Aorta (tissue), 5 donors: ENCODE measurements at regions not wholly inside any gene's neighbourhood (a gene's known extent, or its start where the extent isn't known, plus 50 kb on each side); places are given as distances from the start of the nearest gene placed in this dataset.

Experiments used
- ATAC-seq: fragments of 200-7000 bp; cut with Tn5 transposase; one replicate; pipeline ENCODE4 v1.9.1; 2022; ENCODE audit warnings: moderate library complexity; ENCODE audit not compliant: low FRiP score
- DNase-seq, 2 donors: peaks; one replicate each; pipeline ENCODE4 v3.0.0-alpha.2; 2020
- H3K27ac ChIP-seq, 2 donors: one replicate each; pipeline ENCODE4 v1.5.1; 2013; ENCODE audit warnings: low read length in 2 of 2, mild to moderate bottlenecking in 2 of 2, moderate library complexity in 2 of 2, control low read depth in 1 of 2, inconsistent platforms in 1 of 2, low read depth in 1 of 2
- H3K27me3 ChIP-seq, 2 donors: one replicate each; pipeline ENCODE4 v1.6.1; 2013; ENCODE audit warnings: control low read depth in 1 of 2, low read length in 1 of 2, mild to moderate bottlenecking in 1 of 2, moderate library complexity in 1 of 2; ENCODE audit not compliant: insufficient read depth in 2 of 2, control insufficient read depth in 1 of 2
- H3K36me3 ChIP-seq, 2 donors: one replicate each; pipeline ENCODE4 v1.6.1; 2013; ENCODE audit warnings: control low read depth in 1 of 2, low read length in 1 of 2, mild to moderate bottlenecking in 1 of 2; ENCODE audit not compliant: insufficient read depth in 2 of 2, control insufficient read depth in 1 of 2
- H3K4me1 ChIP-seq, 2 donors: one replicate each; pipeline ENCODE4 v1.6.1; 2013; ENCODE audit warnings: low read length in 2 of 2, control low read depth in 1 of 2, mild to moderate bottlenecking in 1 of 2, moderate library complexity in 1 of 2; ENCODE audit not compliant: insufficient read depth in 2 of 2, control insufficient read depth in 1 of 2
- H3K4me3 ChIP-seq, 2 donors: one replicate each; pipeline ENCODE4 v1.5.1; 2013; ENCODE audit warnings: low read length in 2 of 2, control low read depth in 1 of 2, mild to moderate bottlenecking in 1 of 2
- H3K9me3 ChIP-seq: one replicate; pipeline ENCODE4 v1.6.1; 2013; ENCODE audit warnings: mild to moderate bottlenecking, low read length; ENCODE audit not compliant: control insufficient read depth
- WGBS, 2 donors: extraction: QIAGEN DNeasy Blood & Tissue Kit; methylation state at CpG; one replicate each; pipeline ENCODE4 v1.1.7; 2013; 5-methylcytosine and 5-hydroxymethylcytosine counted together
- intact Hi-C, 2 donors: fragments of 100-400 bp; cut with DNase I; formaldehyde crosslinking; loops; one replicate each; pipeline versions ENCODE4 v1.14.2 to v1.15.0; 2022
- donor health status: healthy with polysubstance abuse.
- donor health status: Bipolar disorder and iron deficiency.
- donor health status: DM: no; HTN: no; CAD: no.
- donor health status: DM: no; HTN: no; CAD: no.
- donor health status: DM: yes; HTN: yes; CAD: no.

DNA sequence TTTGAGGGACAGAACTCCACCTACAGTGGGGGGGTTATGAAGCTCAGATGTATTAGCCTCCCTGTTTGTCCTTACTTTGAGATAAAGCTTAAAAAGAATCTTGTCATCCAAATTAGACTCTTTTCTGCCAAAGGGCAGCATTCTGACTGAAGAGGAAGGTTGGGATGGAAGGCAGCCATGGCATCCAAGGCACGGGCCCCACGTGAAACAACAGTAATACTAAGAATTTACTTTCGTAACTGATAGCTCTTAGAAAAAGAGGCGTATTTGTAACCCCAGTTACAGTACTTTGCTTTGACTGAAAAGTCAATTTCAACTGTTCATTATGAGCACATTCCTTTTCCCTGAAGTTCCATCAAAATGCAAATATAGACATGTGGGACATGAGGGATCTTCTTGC, 168.5 kb downstream of the ARRDC3 start:
- peaks cover 0 to 1% of the 10 kb centered on the region in 2 donors for H3K4me1 ChIP-seq
- H3K9me3 ChIP-seq = no peaks in the 10 kb centered on the region
- no peaks in the 10 kb centered on the region for H3K27me3 ChIP-seq
- ATAC-seq (no peak), DNase-seq (no peak)
- no peak overlapping the region for H3K27ac ChIP-seq
- H3K4me3 ChIP-seq = no peak overlapping the region
- WGBS, 2 donors = 85 to 91% methylated on average over 4 of the region's 4 CpGs
- intact Hi-C loops = loop anchor here in 1 of 2 donors (10.0 kb wide), 1 partner anchor 170 kb away; the partner anchor contains the start of gene ARRDC3
- H3K36me3 ChIP-seq = no peaks in the 10 kb centered on the region
